Mucosa of descending colon (tissue), 3 donors: ENCODE measurements at regions not wholly inside any gene's neighbourhood (a gene's known extent, or its start where the extent isn't known, plus 50 kb on each side); places are given as distances from the start of the nearest gene placed in this dataset.
"Not testable (repeated sequence)": the region's sequence is repeated elsewhere in the genome, so short reads cannot be mapped to it uniquely, and the experiment has no call there.

Source experiments
- ATAC-seq: fragments of 200-7000 bp; cut with Tn5 transposase; one replicate; pipeline ENCODE4 v1.9.1; 2020; ENCODE audit warnings: mild to moderate bottlenecking, moderate library complexity
- DNase-seq, 3 donors: peaks; one replicate each; pipeline ENCODE4 v3.0.0-alpha.2; 2020
- H3K36me3 ChIP-seq: fragments of 200-600 bp; one replicate; pipeline ENCODE4 v1.8.0; 2021; ENCODE audit warnings: low read depth, mild to moderate bottlenecking
- H3K4me1 ChIP-seq: fragments of 200-600 bp; one replicate; pipeline ENCODE4 v1.8.0; 2021; ENCODE audit warnings: low read depth, mild to moderate bottlenecking
- H3K4me3 ChIP-seq: fragments of 200-600 bp; one replicate; pipeline ENCODE4 v1.8.0; 2021; ENCODE audit warnings: mild to moderate bottlenecking
- H3K9me3 ChIP-seq: fragments of 200-600 bp; one replicate; pipeline ENCODE4 v1.8.0; 2021; ENCODE audit warnings: mild to moderate bottlenecking
- intact Hi-C, 2 donors: fragments of 100-400 bp; cut with DNase I in 1 of 2; cut with micrococcal nuclease in 1 of 2; formaldehyde crosslinking; loops; one replicate each; pipeline versions ENCODE4 v1.11.0 to v1.11.1; 2022; cut with DNase I, micrococcal nuclease
- TF ChIP-seq, protein P1 (sequence below): fragments of 200-600 bp; IDR thresholded peaks from one replicate; pipeline ENCODE4 v1.8.0; 2022; ENCODE audit warnings: antibody characterized with exemption, mild to moderate bottlenecking
- donor health status: DM: no; HTN: no; CAD: no; lungs with moderate emphysema.
- donor health status: DM: no; HTN: no; CAD: no.
- donor health status: DM: no; HTN: yes; CAD: no.

GRCh38 chr9:115847216-115847615, 306.4 kb upstream of the PAPPA start:
- ATAC-seq = no peak
- DNase-seq = no peak
- H3K36me3 ChIP-seq = no peaks in the 10 kb centered on the region
- TF ChIP-seq, protein P1, sequence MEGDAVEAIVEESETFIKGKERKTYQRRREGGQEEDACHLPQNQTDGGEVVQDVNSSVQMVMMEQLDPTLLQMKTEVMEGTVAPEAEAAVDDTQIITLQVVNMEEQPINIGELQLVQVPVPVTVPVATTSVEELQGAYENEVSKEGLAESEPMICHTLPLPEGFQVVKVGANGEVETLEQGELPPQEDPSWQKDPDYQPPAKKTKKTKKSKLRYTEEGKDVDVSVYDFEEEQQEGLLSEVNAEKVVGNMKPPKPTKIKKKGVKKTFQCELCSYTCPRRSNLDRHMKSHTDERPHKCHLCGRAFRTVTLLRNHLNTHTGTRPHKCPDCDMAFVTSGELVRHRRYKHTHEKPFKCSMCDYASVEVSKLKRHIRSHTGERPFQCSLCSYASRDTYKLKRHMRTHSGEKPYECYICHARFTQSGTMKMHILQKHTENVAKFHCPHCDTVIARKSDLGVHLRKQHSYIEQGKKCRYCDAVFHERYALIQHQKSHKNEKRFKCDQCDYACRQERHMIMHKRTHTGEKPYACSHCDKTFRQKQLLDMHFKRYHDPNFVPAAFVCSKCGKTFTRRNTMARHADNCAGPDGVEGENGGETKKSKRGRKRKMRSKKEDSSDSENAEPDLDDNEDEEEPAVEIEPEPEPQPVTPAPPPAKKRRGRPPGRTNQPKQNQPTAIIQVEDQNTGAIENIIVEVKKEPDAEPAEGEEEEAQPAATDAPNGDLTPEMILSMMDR = no peak
- H3K4me1 ChIP-seq = no peaks in the 10 kb centered on the region
- H3K4me3 ChIP-seq = no peak overlapping the region
- no peaks in the 10 kb centered on the region for H3K9me3 ChIP-seq
- intact Hi-C loops = no loop called here

GRCh38 chr9:115849679-115850412, 303.7 kb upstream of the PAPPA start:
- intact Hi-C loops = no loop called here
- no peaks in the 10 kb centered on the region for H3K9me3 ChIP-seq
- TF ChIP-seq, protein P1 = no peak
- H3K4me1 ChIP-seq = no peaks in the 10 kb centered on the region
- ATAC-seq (no peak), DNase-seq (peak in 2 of 3 donors; percentile 14 to 24)
- H3K36me3 ChIP-seq = no peaks in the 10 kb centered on the region
- H3K4me3 ChIP-seq = no peak overlapping the region

GRCh38 chr9:115850548-115851304, 302.9 kb upstream of the PAPPA start:
- no peak overlapping the region for H3K4me3 ChIP-seq
- intact Hi-C loops = no loop called here
- no peaks in the 10 kb centered on the region for H3K36me3 ChIP-seq
- no peaks in the 10 kb centered on the region for H3K4me1 ChIP-seq
- no peaks in the 10 kb centered on the region for H3K9me3 ChIP-seq
- peak in 1 of 3 donors; percentile 3 for DNase-seq
- TF ChIP-seq, protein P1 = no peak
- ATAC-seq = peak; percentile 51

DNA sequence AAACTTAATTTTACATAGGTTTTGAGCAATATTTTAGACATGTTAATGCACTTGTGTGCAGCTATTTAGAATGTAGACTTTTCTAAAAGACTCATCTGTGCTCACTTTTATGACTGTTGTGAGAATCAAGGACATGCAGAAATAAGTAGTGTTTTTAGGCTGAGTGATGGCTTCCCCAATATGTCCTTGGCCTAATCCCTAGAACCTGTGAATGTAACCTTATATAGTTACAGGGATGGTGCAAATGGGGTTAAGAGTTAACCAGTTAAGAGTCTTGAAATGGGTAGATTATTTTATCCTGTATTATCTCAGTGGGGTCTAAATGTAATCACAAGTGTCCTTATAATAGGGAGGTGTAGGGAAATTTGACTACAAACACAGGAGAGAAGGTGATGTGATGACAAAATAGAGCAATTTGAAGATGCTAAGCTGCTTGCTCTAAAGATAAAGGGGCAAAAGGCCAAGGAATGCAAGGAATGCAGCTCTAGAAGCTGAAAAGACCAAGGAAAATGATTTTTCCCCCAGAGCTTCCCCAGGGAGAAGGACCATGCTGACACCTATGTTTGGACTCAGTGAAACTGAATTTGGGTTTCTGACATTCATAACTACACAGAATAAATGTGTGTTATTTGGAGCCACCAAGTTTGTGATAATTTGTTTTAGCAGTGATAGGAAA, 298.0 kb upstream of the PAPPA start:
- TF ChIP-seq, protein P1 = no peak
- Histone ChIP-seq H3K36me3 (no peaks in the 10 kb centered on the region), H3K4me1 (no peaks in the 10 kb centered on the region), H3K4me3 (no peak overlapping the region), H3K9me3 (no peaks in the 10 kb centered on the region)
- intact Hi-C loops = no loop called here
- DNase-seq = no peak
- ATAC-seq = no peak

DNA sequence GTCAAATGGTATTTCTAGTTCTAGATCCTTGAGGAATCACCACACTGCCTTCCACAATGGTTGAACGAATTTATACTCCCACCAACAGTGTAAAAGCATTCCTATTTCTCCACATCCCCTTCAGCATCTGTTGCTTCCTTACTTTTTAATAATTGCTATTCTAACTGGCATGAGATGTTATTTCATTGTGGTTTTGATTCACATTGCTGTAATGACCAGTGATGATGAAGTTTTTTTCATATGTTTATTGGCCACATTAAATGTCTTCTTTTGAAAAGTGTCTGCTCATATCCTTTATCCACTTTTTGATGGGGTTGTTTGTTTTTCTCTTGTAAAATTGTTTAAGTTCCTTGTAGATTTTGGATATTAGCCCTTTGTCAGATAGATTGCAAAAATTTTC, 295.2 kb upstream of the PAPPA start:
- H3K9me3 ChIP-seq, H3K4me3 ChIP-seq, intact Hi-C loops, ATAC-seq, H3K36me3 ChIP-seq, DNase-seq, H3K4me1 ChIP-seq: not testable (repeated sequence)

DNA sequence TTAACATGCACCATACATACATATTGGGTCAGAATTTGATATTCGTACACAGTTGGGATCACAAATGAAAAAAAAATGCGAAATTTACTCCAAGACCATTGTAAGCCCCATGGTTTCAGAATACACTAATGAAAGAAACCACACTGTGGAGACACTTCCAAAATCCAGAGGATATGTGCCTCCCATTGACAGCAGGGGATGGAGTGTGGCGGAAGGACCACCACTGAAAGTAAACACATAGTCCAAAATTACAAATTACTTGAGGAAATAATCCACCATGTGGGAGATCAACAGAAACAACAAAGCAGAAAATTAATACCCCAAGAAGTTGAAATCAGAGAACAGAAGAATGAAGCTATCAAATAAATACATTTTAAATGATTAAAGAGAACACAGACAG, 291.6 kb upstream of the PAPPA start:
- Histone ChIP-seq H3K36me3 (no peaks in the 10 kb centered on the region), H3K4me3 (no peak overlapping the region), H3K4me1 (no peaks in the 10 kb centered on the region), H3K9me3 (no peaks in the 10 kb centered on the region)
- ATAC-seq = no peak
- TF ChIP-seq, protein P1 = no peak
- no peak for DNase-seq
- intact Hi-C loops = no loop called here
